Gastroesophageal sphincter (tissue), 4 donors: ENCODE measurements at regions not wholly inside any gene's neighbourhood (a gene's known extent, or its start where the extent isn't known, plus 50 kb on each side); places are given as distances from the start of the nearest gene placed in this dataset.

Source experiments
- ATAC-seq: fragments of 150-250 bp; one replicate; pipeline ENCODE4 v1.9.1; 2016; ENCODE audit warnings: mild to moderate bottlenecking, moderate library complexity
- H3K27ac ChIP-seq, 4 donors: fragments of 200-600 bp; sonication (generic) in 3 of 4; 1 replicate in 3 of 4; 2 replicates in 1 of 4; pipeline ENCODE4 v1.5.1; 2016 to 2019
- H3K27me3 ChIP-seq: fragments of 200-600 bp; sonication (generic); one replicate; pipeline ENCODE4 v1.5.1; 2019
- H3K36me3 ChIP-seq, 2 donors: fragments of 200-600 bp; sonication (generic); one replicate each; pipeline ENCODE4 v1.5.1; 2019; ENCODE audit warnings: control low read depth in 1 of 2
- H3K4me1 ChIP-seq, 3 donors: fragments of 200-600 bp; sonication (generic); 1 replicate in 2 of 3; 2 replicates in 1 of 3; pipeline ENCODE4 v1.5.1; 2016 to 2019; ENCODE audit warnings: control low read depth in 2 of 3
- H3K4me3 ChIP-seq, 2 donors: fragments of 200-600 bp; sonication (generic); one replicate each; pipeline ENCODE4 v1.5.1; 2019; ENCODE audit warnings: mild to moderate bottlenecking in 1 of 2, moderate library complexity in 1 of 2
- H3K9me3 ChIP-seq, 3 donors: fragments of 200-600 bp; sonication (generic); one replicate each; pipeline ENCODE4 v1.5.1; 2017 to 2019; ENCODE audit warnings: control low read depth in 2 of 3
- CTCF ChIP-seq, 4 experiments: fragments of 200-600 bp in 2 of 4; fragments of 450-650 bp in 2 of 4; sonication (generic) in 1 of 4; IDR thresholded peaks; one replicate each; pipeline ENCODE4 v1.5.1; 2017 to 2019; ENCODE audit warnings: antibody characterized with exemption in 4 of 4, mild to moderate bottlenecking in 2 of 4, moderate library complexity in 2 of 4
- EP300 ChIP-seq: sonication (generic); formaldehyde crosslinking; IDR thresholded peaks from one replicate; pipeline ENCODE4 v1.6.1; 2017; ENCODE audit warnings: antibody characterized with exemption, mild to moderate bottlenecking
- POLR2A ChIP-seq, 2 donors: fragments of 450-650 bp; IDR thresholded peaks; one replicate each; pipeline ENCODE4 v1.6.1; 2017; ENCODE audit warnings: antibody characterized with exemption in 2 of 2, mild to moderate bottlenecking in 2 of 2, moderate library complexity in 1 of 2
- POLR2AphosphoS5 ChIP-seq: sonication (generic); formaldehyde crosslinking; IDR thresholded peaks from one replicate; pipeline ENCODE4 v1.6.1; 2017; ENCODE audit warnings: antibody characterized with exemption
- WGBS, 2 donors: methylation state at CpG; one replicate each; pipeline ENCODE4 v1.1.5; 2018; ENCODE audit warnings: low coverage in 1 of 2; 5-methylcytosine and 5-hydroxymethylcytosine counted together

- TF ChIP-seq CTCF (IDR thresholded peaks at IDR 0.05) (no peak), POLR2A (IDR thresholded peaks at IDR 0.05) (no peak), EP300 (no peak), POLR2AphosphoS5 (no peak)
- H3K4me3 ChIP-seq: no peak overlapping the region
- H3K9me3 ChIP-seq: no peaks in the 10 kb centered on the region
- ATAC-seq: no peak
- no peaks in the 10 kb centered on the region for H3K27me3 ChIP-seq
- H3K27ac ChIP-seq: no peak overlapping the region
- no peaks in the 10 kb centered on the region for H3K4me1 ChIP-seq
- no peaks in the 10 kb centered on the region for H3K36me3 ChIP-seq
These were observed 1993.1 kb upstream of the CELF4 start for GRCh38 chr18:39558658-39559057.

GRCh38 chr18:39555496-39555895, 1989.9 kb upstream of the CELF4 start:
- Histone ChIP-seq H3K4me3 (no peak overlapping the region), H3K9me3 (peaks cover 0 to 4% (median 0%) of the 10 kb centered on the region in 3 donors), H3K4me1 (no peaks in the 10 kb centered on the region), H3K27me3 (no peaks in the 10 kb centered on the region), H3K27ac (no peak overlapping the region), H3K36me3 (no peaks in the 10 kb centered on the region)
- ATAC-seq: no peak
- WGBS, 2 donors: 60 to 75% methylated on average over 1 of the region's 1 CpG
- TF ChIP-seq POLR2AphosphoS5 (no peak), EP300 (no peak), POLR2A (IDR thresholded peaks at IDR 0.05) (no peak), CTCF (IDR thresholded peaks at IDR 0.05) (no peak)

GRCh38 chr18:39550701-39551100, 1985.1 kb upstream of the CELF4 start:
- TF ChIP-seq CTCF (IDR thresholded peaks at IDR 0.05) (no peak), EP300 (no peak), POLR2AphosphoS5 (no peak)
- Histone ChIP-seq H3K27ac (no peak overlapping the region), H3K4me3 (no peak overlapping the region), H3K4me1 (no peaks in the 10 kb centered on the region), H3K9me3 (peaks cover 0 to 5% (median 0%) of the 10 kb centered on the region in 3 donors), H3K27me3 (no peaks in the 10 kb centered on the region), H3K36me3 (no peaks in the 10 kb centered on the region)
- ATAC-seq: no peak
- 90 to 100% methylated on average over 2 of the region's 2 CpGs for WGBS, 2 donors

- no peak for ATAC-seq
- Histone ChIP-seq H3K36me3 (no peaks in the 10 kb centered on the region), H3K27me3 (no peaks in the 10 kb centered on the region), H3K27ac (no peak overlapping the region), H3K9me3 (peaks cover 0 to 5% (median 0%) of the 10 kb centered on the region in 3 donors), H3K4me1 (no peaks in the 10 kb centered on the region), H3K4me3 (no peak overlapping the region)
- TF ChIP-seq CTCF (IDR thresholded peaks at IDR 0.05) (no peak), POLR2A (IDR thresholded peaks at IDR 0.05) (no peak)
- WGBS, 2 donors: 33 to 55% methylated on average over 1 of the region's 1 CpG
These were observed 1983.5 kb upstream of the CELF4 start for GRCh38 chr18:39549144-39549543.

- Histone ChIP-seq H3K27me3 (no peaks in the 10 kb centered on the region), H3K4me1 (no peaks in the 10 kb centered on the region), H3K36me3 (no peaks in the 10 kb centered on the region), H3K4me3 (no peak overlapping the region), H3K9me3 (no peaks in the 10 kb centered on the region), H3K27ac (no peak overlapping the region)
- no peak for TF ChIP-seq POLR2AphosphoS5
- no peak for TF ChIP-seq EP300
- no peak for TF ChIP-seq CTCF (IDR thresholded peaks at IDR 0.05)
- no peak for TF ChIP-seq POLR2A (IDR thresholded peaks at IDR 0.05)
- no peak for ATAC-seq
- 95 to 96% methylated on average over 5 of the region's 5 CpGs for WGBS, 2 donors
These were observed 1966.1 kb upstream of the CELF4 start for GRCh38 chr18:39531659-39532058.
